ENCODE measurements at regions not wholly inside any gene's neighbourhood (a gene's known extent, or its start where the extent isn't known, plus 50 kb on each side); places are given as distances from the start of the nearest gene placed in this dataset.

- TF ChIP-seq POLR2A (IDR thresholded peaks at IDR 0.05; ENCODE audit: low read length) (no peak), GATA1 (IDR thresholded peaks at IDR 0.05; ENCODE audit: low read depth, low read length) (no peak)
Observed at GRCh38 chr5:117072439-117072838, 497.8 kb upstream of the SEMA6A start.
